GM12875 (cell line): ENCODE measurements at regions not wholly inside any gene's neighbourhood (a gene's known extent, or its start where the extent isn't known, plus 50 kb on each side); places are given as distances from the start of the nearest gene placed in this dataset.
"Not testable (repeated sequence)": the region's sequence is repeated elsewhere in the genome, so short reads cannot be mapped to it uniquely, and the experiment has no call there.

Source experiments
- H3K4me3 ChIP-seq: one replicate; pipeline ENCODE4 v1.5.1; 2011; ENCODE audit warnings: low read depth, low read length, control low read depth
- TF ChIP-seq, protein P1 (sequence below): IDR thresholded peaks from 2 replicates; pipeline ENCODE4 v1.5.1; 2011; ENCODE audit warnings: low read depth, mild to moderate bottlenecking, control low read depth, inconsistent platforms, low read length, moderate library complexity, borderline replicate concordance; ENCODE audit not compliant: insufficient read depth

DNA sequence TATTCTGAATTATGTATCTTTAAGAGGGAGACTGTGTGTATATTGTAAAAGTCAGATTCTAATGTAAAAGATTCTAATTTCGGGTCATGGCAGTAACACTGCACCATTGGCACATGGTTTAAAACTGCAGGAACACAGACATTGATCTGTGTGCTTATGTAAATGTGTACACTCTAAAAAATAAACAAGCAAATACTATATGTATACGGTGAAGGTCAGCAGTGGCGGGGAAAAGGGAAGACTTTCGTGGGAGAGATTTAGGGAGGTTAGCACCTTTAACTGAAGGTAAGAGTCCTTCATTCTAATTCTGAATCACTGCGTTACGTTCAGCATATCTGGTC, 157.8 kb upstream of the FAM20A start:
- H3K4me3 ChIP-seq = no peak overlapping the region
- TF ChIP-seq, protein P1, sequence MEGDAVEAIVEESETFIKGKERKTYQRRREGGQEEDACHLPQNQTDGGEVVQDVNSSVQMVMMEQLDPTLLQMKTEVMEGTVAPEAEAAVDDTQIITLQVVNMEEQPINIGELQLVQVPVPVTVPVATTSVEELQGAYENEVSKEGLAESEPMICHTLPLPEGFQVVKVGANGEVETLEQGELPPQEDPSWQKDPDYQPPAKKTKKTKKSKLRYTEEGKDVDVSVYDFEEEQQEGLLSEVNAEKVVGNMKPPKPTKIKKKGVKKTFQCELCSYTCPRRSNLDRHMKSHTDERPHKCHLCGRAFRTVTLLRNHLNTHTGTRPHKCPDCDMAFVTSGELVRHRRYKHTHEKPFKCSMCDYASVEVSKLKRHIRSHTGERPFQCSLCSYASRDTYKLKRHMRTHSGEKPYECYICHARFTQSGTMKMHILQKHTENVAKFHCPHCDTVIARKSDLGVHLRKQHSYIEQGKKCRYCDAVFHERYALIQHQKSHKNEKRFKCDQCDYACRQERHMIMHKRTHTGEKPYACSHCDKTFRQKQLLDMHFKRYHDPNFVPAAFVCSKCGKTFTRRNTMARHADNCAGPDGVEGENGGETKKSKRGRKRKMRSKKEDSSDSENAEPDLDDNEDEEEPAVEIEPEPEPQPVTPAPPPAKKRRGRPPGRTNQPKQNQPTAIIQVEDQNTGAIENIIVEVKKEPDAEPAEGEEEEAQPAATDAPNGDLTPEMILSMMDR = no peak

DNA sequence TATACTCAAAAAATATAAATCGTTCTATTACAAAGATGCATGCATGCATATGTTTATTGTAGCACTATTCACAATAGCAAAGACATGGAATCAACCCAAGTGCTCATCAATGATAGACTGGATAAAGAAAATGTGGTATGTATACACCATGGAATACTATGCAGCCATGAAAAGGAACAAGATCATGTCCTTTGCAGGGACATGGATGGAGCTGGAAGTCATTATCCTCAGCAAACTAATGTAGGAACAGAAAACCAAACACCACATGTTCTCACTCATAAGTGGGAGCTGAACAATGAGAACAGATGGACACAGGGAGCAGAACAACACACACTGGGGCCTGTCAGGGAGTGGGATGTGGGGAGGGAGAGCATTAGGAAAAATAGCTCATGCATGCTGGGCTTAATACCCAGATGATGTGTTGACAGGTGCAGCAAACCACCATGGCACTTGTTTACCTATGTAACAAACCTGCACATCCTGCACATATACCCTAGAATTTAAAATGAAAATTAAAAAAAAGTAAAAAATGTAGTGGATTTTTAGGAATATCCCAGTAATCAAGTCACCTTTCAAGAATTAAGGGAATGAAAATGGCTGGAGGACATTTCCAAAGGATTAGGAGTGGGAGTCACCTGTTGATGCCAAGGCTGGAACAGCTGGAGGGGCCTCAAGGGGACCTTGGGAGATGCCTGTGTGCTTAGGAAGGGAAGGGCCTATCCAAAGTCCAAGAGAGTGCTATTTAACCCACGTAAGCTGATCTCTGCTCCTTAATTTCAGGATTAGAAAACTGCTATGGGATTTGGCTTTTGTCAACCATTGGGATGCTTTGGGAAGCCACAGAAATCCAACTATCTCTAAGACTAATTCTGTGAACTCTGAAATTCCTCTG, 156.9 kb upstream of the FAM20A start:
- not testable (repeated sequence) for H3K4me3 ChIP-seq

DNA sequence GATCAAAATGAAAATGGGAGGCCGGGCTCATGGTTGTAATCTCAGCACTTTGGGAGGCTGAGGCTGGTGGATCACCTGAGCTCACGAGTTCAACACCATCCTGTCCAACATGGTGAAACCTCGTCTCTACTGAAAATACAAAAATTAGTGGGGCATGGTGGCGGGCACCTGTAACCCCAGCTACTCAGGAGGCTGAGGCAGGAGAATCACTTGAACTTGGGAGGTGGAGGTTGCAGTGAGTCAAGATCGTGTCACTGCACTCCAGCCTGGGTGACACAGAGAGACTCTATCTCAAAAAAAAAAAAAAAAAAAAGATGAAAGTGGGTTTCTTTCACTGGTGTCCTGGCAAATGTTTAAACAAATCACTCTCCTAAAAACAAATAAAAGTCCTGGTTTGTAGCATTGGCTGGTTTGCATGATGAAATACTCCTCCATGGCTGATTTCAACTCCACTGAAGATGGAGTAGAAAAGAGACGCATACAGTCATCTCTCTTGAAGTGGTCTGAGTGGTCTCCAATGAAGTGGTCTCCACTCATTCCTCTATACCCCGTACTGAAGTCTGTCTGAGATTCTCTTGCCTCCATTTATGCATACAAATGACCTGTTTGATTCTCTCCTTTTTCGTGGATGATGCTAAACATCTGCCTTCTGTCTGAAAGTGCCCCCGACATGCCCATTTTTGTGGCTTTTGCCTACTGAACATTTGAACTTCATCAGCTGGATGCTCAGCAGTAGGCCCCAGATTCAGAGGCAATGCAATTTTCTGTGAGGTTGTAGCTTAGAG, 153.0 kb upstream of the FAM20A start:
- TF ChIP-seq, protein P1 = no peak
- H3K4me3 ChIP-seq = no peak overlapping the region

DNA sequence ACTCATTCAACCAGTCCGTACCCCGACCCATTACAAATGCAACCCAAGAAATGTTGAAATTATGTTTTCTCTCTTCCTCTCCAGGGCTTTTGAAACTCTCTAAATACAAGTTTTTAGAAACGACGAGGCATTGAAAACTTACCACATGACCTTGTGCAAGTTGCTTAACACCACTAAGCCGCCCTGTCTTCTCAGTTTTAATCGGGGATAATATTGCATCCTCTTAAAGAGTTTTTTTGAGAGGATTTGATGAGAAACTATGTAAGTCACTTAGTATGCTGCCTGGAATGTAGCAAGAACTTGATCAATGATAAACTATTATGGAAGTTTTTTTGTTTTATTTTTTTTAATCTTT, 149.0 kb upstream of the FAM20A start:
- TF ChIP-seq, protein P1 = no peak
- no peak overlapping the region for H3K4me3 ChIP-seq

DNA sequence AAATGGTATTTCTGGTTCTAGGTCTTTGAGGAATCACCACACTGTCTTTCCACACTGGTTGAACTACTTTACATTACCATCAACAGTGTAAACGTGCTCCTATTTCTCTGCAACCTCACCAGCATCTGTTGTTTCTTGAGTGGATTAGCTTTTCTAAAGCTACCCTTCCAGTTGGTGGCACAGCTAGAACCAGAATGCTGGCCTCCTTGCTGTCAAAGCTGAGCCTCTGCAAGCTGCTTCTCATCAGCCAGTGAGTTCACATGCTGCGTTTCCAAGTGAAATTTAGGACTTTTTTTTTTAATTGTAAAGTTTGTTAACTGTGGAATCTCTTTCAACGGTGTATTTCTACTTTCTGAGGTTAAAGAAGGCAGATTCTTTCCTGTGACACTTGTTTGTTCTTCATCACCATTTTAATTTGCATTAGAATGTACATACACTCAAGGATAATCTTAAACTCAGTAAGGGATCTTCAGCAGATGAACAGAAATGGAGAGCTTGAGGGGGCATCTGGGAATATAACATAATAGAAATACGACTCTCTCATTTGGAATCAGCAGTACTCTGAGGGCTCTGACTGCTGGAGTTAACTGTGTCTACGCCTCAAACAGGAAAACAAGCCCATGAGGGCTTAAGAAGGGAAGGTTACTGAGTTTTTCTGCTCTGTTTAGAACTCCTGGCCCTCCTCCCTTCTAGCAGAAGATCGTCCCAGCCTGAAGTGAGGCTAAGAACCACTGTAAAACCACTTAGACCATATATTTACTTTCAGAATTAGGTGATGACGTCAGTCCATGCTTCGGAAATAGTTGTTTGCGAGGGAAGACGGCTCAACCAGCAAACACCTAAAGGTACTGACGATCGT, 148.4 kb upstream of the FAM20A start:
- TF ChIP-seq, protein P1 = no peak
- H3K4me3 ChIP-seq = no peak overlapping the region

DNA sequence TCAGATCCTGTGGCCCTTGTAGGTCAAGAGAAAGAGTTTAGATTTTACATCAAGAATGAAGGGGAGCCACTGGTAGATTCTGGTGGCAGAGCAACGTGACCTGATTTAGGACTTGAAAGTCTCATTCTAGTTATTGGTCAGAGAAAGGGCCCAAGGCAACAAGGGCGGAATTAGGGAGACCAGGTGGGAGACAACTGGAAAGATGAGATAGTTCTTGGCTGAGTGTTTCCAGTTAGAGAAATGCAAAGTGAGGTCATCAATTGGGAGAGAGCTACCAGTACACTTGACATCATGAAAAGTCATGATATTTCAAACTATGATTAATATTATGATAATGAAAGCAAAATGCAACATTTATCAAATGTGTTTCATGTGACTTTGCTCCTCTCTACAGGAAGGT, 147.2 kb upstream of the FAM20A start:
- TF ChIP-seq, protein P1 = no peak
- no peak overlapping the region for H3K4me3 ChIP-seq

DNA sequence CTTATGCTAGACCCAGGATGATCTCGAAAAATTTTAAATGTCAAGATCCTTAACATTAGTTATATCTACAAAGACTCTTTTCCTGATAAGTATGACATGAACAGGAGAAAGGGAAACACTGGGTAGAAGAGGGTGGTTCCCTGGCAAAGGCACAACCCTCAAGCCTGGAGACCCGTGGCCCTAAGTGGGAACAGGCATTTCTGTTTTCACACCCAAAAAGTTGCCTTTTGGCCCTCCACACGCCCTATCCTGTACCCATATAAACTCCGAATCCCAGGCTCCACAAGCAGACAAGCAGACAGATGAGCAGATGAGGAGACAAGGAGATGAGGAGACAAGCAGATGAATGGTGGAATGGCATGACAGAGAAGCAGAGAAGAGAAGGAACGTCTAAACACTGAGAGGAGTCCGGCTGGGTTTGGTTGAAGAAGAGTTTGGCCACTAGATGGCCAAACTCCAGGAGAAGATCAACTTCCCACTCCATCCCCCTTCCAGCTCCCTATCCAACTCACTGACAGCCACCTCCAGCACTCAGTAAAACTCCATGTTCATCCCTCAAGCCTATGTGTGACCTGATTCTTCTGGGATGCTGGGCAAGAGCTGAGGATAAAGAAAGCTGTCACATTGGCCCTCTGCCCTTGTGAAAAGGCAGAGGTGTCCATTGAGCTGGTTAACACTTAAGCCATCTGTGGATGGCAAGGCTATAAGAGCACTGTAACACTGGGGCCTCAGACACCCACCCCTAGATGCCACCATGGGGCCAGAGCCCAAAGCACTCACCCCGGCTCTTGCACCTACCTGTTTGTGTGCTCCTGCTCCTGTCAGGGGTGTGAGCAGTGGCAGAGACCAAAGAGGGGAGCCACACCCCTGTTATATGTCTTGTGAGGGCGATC, 139.6 kb upstream of the FAM20A start:
- no peak overlapping the region for H3K4me3 ChIP-seq
- TF ChIP-seq, protein P1 = peak; percentile 25; the same call in 1 of the 2 replicates
